Lung microvascular endothelial cell (primary cell): ENCODE measurements at regions not wholly inside any gene's neighbourhood (a gene's known extent, or its start where the extent isn't known, plus 50 kb on each side); places are given as distances from the start of the nearest gene placed in this dataset.
"Not testable (repeated sequence)": the region's sequence is repeated elsewhere in the genome, so short reads cannot be mapped to it uniquely, and the experiment has no call there.

Source experiments
- DNase-seq, 2 donors: peaks; one replicate each; pipeline versions ENCODE4 v3.0.0 to v3.0.0-alpha.2; 2010; ENCODE audit warnings: low read depth in 2 of 2

- DNase-seq, result no peak
Observed at GRCh38 chr2:23009545-23010149, 375.3 kb upstream of the KLHL29 start.

- no peak for DNase-seq
Observed at GRCh38 chr2:23012499-23012898, 372.5 kb upstream of the KLHL29 start.

- DNase-seq, result no peak
Observed at GRCh38 chr2:23015651-23016200, 369.3 kb upstream of the KLHL29 start.

- DNase-seq, result no peak
Observed at GRCh38 chr2:23019476-23019875, 365.5 kb upstream of the KLHL29 start.

GRCh38 chr2:23020659-23021058 is 364.3 kb upstream of the KLHL29 start:
- no peak for DNase-seq

GRCh38 chr2:23021311-23022120 is 363.5 kb upstream of the KLHL29 start:
- DNase-seq, result no peak

- DNase-seq, result no peak
Observed at GRCh38 chr2:23023722-23024121, 361.3 kb upstream of the KLHL29 start.

GRCh38 chr2:23026671-23027070 is 358.3 kb upstream of the KLHL29 start:
- no peak for DNase-seq

- no peak for DNase-seq
Observed at GRCh38 chr2:23027396-23027795, 357.6 kb upstream of the KLHL29 start.

GRCh38 chr2:23028106-23028505 is 356.9 kb upstream of the KLHL29 start:
- DNase-seq, result no peak

GRCh38 chr2:23029111-23029510 is 355.9 kb upstream of the KLHL29 start:
- DNase-seq, result no peak

GRCh38 chr2:23029951-23030350 is 355.0 kb upstream of the KLHL29 start:
- no peak for DNase-seq

GRCh38 chr2:23034996-23035395 is 350.0 kb upstream of the KLHL29 start:
- DNase-seq, result no peak

GRCh38 chr2:23036629-23037028 is 348.4 kb upstream of the KLHL29 start:
- no peak for DNase-seq

- DNase-seq, result no peak
Observed at GRCh38 chr2:23037596-23037995, 347.4 kb upstream of the KLHL29 start.

- DNase-seq, result no peak
Observed at GRCh38 chr2:23041443-23041842, 343.5 kb upstream of the KLHL29 start.

GRCh38 chr2:23042216-23042906 is 342.6 kb upstream of the KLHL29 start:
- DNase-seq, result no peak

GRCh38 chr2:23050388-23050787 is 334.6 kb upstream of the KLHL29 start:
- DNase-seq, result no peak

GRCh38 chr2:23053601-23054000 is 331.4 kb upstream of the KLHL29 start:
- no peak for DNase-seq

GRCh38 chr2:23055251-23055650 is 329.7 kb upstream of the KLHL29 start:
- no peak for DNase-seq

- not testable (repeated sequence) for DNase-seq
Observed at GRCh38 chr2:23056846-23057245, 328.1 kb upstream of the KLHL29 start.

GRCh38 chr2:23058435-23058834 is 326.5 kb upstream of the KLHL29 start:
- no peak for DNase-seq
